EH (cell line): ENCODE measurements at regions not wholly inside any gene's neighbourhood (a gene's known extent, or its start where the extent isn't known, plus 50 kb on each side); places are given as distances from the start of the nearest gene placed in this dataset.
"Not testable (repeated sequence)": the region's sequence is repeated elsewhere in the genome, so short reads cannot be mapped to it uniquely, and the experiment has no call there.

ENCODE experiments used
- DNase-seq: peaks from one replicate; pipeline ENCODE4 v3.0.0-alpha.2; 2015; ENCODE audit warnings: low read depth

- no peak for DNase-seq
These were observed 2290.1 kb downstream of the TP53TG3F start for GRCh38 chr16:35749253-35750141.

GRCh38 chr16:35750157-35750689 lies 2290.8 kb downstream of the TP53TG3F start:
- DNase-seq, result no peak

DNA sequence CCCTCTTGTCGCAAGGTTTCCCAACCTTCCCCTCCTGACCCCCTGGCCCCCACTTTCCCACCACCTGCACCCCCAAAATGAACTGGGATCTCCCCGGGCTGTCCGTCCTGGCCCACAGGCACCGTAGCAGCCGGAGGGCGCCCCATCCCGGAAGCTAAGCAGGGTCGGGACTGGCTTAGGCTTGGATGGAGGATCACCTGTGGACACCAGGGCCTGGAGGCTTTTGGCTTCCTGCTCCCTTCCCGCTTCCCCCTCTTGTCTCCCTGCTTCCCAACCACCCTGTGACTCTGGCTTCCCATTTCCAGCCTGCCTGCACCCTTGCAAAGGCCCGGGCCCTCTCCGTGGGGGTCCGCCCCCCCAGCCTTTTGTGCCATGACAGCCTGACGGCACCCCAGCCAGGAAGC lies 2291.3 kb downstream of the TP53TG3F start:
- no peak for DNase-seq

GRCh38 chr16:35751191-35751941 lies 2292.0 kb downstream of the TP53TG3F start:
- DNase-seq, result no peak

GRCh38 chr16:35752012-35752772 lies 2292.8 kb downstream of the TP53TG3F start:
- DNase-seq, result no peak

- no peak for DNase-seq
These were observed 2293.6 kb downstream of the TP53TG3F start for GRCh38 chr16:35752773-35753558.

DNA sequence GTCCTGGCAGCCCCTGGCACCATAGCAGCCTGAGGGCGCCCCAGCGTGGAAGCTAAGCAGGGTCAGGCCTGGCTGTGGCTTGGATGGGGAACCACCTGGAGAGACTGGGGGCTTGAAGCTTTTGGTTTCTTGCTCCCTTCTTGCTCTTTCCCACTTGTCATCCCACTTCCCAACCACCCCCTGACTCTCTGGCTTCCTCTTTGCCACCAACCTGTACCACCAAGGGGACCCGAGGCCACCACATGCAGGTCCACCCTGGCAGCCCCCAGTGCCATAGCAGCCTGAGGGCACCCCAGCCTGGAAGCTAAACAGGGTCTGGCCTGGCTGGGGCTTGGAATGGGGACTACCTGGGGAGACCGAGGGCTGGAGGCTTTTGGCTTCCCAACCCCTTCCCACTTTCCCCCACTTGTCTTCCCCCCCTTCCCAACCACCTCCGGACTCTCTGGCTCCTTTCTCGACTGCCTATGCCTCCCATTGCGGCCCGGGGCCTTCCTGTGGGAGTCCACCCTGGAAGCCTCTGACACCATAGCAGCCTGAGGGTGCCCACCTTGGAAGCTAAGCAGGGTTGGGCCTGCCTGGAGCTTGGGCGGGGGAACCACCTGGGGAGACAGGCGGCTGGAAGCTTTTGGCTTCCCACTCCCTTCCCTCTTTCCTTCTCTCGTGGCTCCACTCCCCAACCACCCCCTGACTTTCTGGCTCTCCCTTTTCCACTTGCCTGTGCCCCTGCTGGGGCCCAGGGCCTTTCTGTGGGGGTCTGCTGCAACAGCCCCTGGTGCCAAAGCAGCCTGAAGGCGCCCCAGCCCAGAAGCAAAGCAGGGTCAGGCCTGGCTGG lies 2294.4 kb downstream of the TP53TG3F start:
- DNase-seq, result no peak

GRCh38 chr16:35754391-35755369 lies 2295.3 kb downstream of the TP53TG3F start:
- no peak for DNase-seq

- no peak for DNase-seq
These were observed 2329.0 kb downstream of the TP53TG3F start for GRCh38 chr16:35788381-35788780.

GRCh38 chr16:35792516-35793285 lies 2333.3 kb downstream of the TP53TG3F start:
- no peak for DNase-seq

- no peak for DNase-seq
These were observed 2334.2 kb downstream of the TP53TG3F start for GRCh38 chr16:35793601-35794000.

GRCh38 chr16:35794896-35795295 lies 2335.5 kb downstream of the TP53TG3F start:
- no peak for DNase-seq

DNA sequence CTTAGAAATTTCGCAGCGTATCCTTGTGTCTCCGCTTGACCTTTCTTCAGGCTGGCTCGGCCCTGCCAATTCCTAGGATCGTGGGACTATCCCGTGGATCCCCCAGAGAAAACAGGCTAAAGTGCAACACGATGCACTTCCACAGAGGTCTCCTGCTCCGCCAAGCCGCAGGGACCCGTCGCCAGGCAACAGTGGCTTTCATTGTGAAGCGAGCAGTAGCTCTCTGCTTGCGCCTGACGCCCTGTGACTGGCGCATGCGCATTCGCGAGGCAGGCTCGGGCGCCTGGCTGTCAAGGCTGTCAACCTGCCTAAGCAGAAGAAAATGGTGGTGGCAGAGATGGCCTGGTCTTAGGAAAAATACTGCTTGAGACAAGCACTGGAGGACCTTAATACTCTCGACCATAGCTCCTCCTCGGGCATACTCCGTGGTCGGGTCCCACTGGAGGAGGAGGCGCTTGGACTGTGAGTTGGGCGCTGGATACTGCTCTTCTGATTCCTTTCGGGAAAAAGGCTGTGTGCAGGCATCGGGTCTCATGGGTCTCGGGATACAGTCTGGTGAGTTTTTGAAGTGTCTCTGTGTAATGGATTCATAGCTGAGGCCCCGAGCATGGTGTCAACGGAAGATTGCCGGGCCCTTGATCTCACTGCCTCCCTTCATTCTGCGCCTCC lies 2336.1 kb downstream of the TP53TG3F start:
- no peak for DNase-seq

GRCh38 chr16:35797811-35798210 lies 2338.4 kb downstream of the TP53TG3F start:
- DNase-seq, result no peak

DNA sequence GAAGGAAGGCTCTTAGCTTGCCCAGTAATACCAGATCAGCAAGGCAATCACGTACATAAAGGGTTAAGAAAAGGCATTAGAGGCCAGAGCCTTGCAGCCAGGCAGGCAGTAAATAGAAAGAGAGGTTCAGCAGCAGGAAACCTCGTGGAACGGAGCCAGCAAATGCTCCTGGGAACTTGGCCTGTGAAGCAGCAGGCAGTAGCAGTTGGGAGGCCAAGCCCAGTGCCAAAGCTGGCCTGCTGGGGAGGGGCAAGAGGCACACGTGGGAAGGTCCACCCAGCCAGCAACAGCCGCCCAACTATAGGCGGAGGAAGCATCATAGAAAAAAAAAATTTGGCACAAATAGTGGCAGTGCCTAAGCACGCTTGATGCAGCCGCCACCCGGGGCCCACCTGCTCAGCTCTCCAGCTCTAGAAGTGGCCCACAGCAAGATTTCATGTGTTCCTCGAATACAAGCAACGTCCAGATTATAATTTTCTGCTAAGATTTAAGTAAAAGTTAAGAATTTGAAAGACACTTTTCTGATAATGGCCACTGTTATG lies 2339.5 kb downstream of the TP53TG3F start:
- no peak for DNase-seq

- not testable (repeated sequence) for DNase-seq
These were observed 2345.1 kb downstream of the TP53TG3F start for GRCh38 chr16:35804465-35804864.

DNA sequence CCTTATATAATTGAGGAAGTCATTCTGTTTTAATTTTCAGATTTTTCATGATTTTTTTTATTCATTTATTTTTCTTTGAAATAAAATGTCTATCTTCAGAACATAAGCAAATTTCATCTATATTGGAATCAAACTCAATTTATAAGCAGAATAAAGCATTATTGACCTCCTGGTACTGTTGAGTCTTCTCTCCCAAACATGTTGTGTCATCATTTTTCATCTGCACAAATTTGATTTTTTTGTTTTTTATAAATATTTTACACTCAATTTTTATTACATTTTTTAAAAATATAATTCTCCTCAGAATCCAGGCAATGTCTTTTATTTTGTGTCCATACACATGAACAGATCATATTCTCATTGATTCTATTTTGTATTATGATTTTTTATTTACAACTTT lies 2363.9 kb downstream of the TP53TG3F start:
- no peak for DNase-seq

DNA sequence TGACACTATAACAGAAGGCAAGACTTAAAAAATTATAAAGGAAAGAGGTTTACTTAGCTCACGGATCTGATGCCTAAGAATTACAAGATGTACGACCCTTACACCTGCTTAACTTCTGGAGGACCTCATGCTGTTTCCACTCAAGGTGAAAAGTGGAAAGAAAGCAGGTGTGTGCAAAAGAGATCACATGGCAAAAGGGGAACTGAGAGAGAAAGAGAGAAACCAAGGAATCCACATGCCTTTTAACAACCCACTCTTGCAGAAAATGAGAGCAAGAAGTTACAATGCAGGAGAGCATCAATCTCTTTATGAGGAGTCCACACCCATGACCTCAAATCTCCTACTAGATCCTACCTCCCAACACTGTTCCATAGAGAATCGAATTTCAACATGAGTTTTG lies 2382.2 kb downstream of the TP53TG3F start:
- no peak for DNase-seq
